ENCODE measurements at regions not wholly inside any gene's neighbourhood (a gene's known extent, or its start where the extent isn't known, plus 50 kb on each side); places are given as distances from the start of the nearest gene placed in this dataset.
A peak's percentile ranks its signal among the peaks of the same experiment; 100 is the strongest.

GRCh38 chr9:23123048-23123632 lies 676.5 kb downstream of the DMRTA1 start:
- H3K36me3 ChIP-seq (ENCODE audit: control insufficient read depth, low read length), result no peaks in the 10 kb centered on the region

GRCh38 chr9:23145467-23145866 lies 680.6 kb downstream of the ELAVL2 start:
- H3K36me3 ChIP-seq (ENCODE audit: control insufficient read depth, low read length), result no peaks in the 10 kb centered on the region
- H3K79me2 ChIP-seq (ENCODE audit: control insufficient read depth, low read length), result no peaks in the 10 kb centered on the region
- TF ChIP-seq CTCF (IDR thresholded peaks at IDR 0.05; ENCODE audit: low read depth, low read length, poor library complexity, severe bottlenecking) (no peak), EZH2phosphoT487 (IDR thresholded peaks at IDR 0.05; ENCODE audit: borderline replicate concordance, low read length) (no peak)
- no peaks in the 10 kb centered on the region for H3F3A ChIP-seq (ENCODE audit: control insufficient read depth, insufficient read depth)
- H3K9me2 ChIP-seq (replicated peaks; ENCODE audit: control insufficient read depth, low read length), result no peaks in the 10 kb centered on the region
- H3K4me3 ChIP-seq (ENCODE audit: low read length), result no peak overlapping the region
- peaks cover 8% of the 10 kb centered on the region; the same call in 1 of the 2 replicates for H3K9me3 ChIP-seq (ENCODE audit: control insufficient read depth, insufficient read depth, low read length)
- no peaks in the 10 kb centered on the region for H4K20me1 ChIP-seq (ENCODE audit: control insufficient read depth, insufficient read depth, low read depth, low read length)
- no peak overlapping the region for H3K27ac ChIP-seq (ENCODE audit: low read depth, low read length)
- no peak overlapping the region for H3K4me2 ChIP-seq (ENCODE audit: low read length)
- no peaks in the 10 kb centered on the region for H3K27me3 ChIP-seq (ENCODE audit: control insufficient read depth, low read length)
- H3K4me1 ChIP-seq (ENCODE audit: control insufficient read depth, low read length), result no peaks in the 10 kb centered on the region

More at GRCh38 chr9:23123048-23123632, 676.5 kb downstream of the DMRTA1 start:
- no peaks in the 10 kb centered on the region for H3K9me3 ChIP-seq (ENCODE audit: control insufficient read depth, insufficient read depth, low read length)
- H3K27ac ChIP-seq (ENCODE audit: low read depth, low read length), result no peak overlapping the region
- H3K79me2 ChIP-seq (ENCODE audit: control insufficient read depth, low read length), result no peaks in the 10 kb centered on the region
- H4K20me1 ChIP-seq (ENCODE audit: control insufficient read depth, insufficient read depth, low read depth, low read length), result no peaks in the 10 kb centered on the region
- no peaks in the 10 kb centered on the region for H3F3A ChIP-seq (ENCODE audit: control insufficient read depth, insufficient read depth)
- no peak overlapping the region for H3K4me3 ChIP-seq (ENCODE audit: low read length)
- H3K27me3 ChIP-seq (ENCODE audit: control insufficient read depth, low read length), result no peaks in the 10 kb centered on the region
- no peaks in the 10 kb centered on the region for H3K9me2 ChIP-seq (replicated peaks; ENCODE audit: control insufficient read depth, low read length)
- no peak overlapping the region for H3K4me2 ChIP-seq (ENCODE audit: low read length)
- no peaks in the 10 kb centered on the region for H3K4me1 ChIP-seq (ENCODE audit: control insufficient read depth, low read length)
- TF ChIP-seq EZH2phosphoT487 (IDR thresholded peaks at IDR 0.05; ENCODE audit: borderline replicate concordance, low read length) (no peak), CTCF (IDR thresholded peaks at IDR 0.05; ENCODE audit: low read depth, low read length, poor library complexity, severe bottlenecking) (peak; percentile 57)

GRCh38 chr9:23153058-23153457 lies 673.0 kb downstream of the ELAVL2 start:
- no peak overlapping the region for H3K27ac ChIP-seq (ENCODE audit: low read depth, low read length)

More at GRCh38 chr9:23153058-23153457, 673.0 kb downstream of the ELAVL2 start:
- Histone ChIP-seq H3K4me1 (ENCODE audit: control insufficient read depth, low read length) (no peaks in the 10 kb centered on the region), H3F3A (ENCODE audit: control insufficient read depth, insufficient read depth) (no peaks in the 10 kb centered on the region), H3K79me2 (ENCODE audit: control insufficient read depth, low read length) (no peaks in the 10 kb centered on the region), H4K20me1 (ENCODE audit: control insufficient read depth, insufficient read depth, low read depth, low read length) (no peaks in the 10 kb centered on the region), H3K4me3 (ENCODE audit: low read length) (no peak overlapping the region), H3K9me2 (replicated peaks; ENCODE audit: control insufficient read depth, low read length) (no peaks in the 10 kb centered on the region), H3K4me2 (ENCODE audit: low read length) (no peak overlapping the region), H3K36me3 (ENCODE audit: control insufficient read depth, low read length) (no peaks in the 10 kb centered on the region), H3K27me3 (ENCODE audit: control insufficient read depth, low read length) (no peaks in the 10 kb centered on the region), H3K9me3 (ENCODE audit: control insufficient read depth, insufficient read depth, low read length) (no peaks in the 10 kb centered on the region)
- no peak for TF ChIP-seq EZH2phosphoT487 (IDR thresholded peaks at IDR 0.05; ENCODE audit: borderline replicate concordance, low read length)
- peak; percentile 27 for TF ChIP-seq CTCF (IDR thresholded peaks at IDR 0.05; ENCODE audit: low read depth, low read length, poor library complexity, severe bottlenecking)

Measured in DOHH2 (cell line).